Thoracic aorta (tissue), 2 donors: ENCODE measurements at regions not wholly inside any gene's neighbourhood (a gene's known extent, or its start where the extent isn't known, plus 50 kb on each side); places are given as distances from the start of the nearest gene placed in this dataset.

ENCODE experiments used
- ATAC-seq: fragments of 150-250 bp; one replicate; pipeline ENCODE4 v1.8.0; 2017; ENCODE audit warnings: low read depth; ENCODE audit not compliant: insufficient number of reproducible peaks, low FRiP score
- DNase-seq: peaks from one replicate; pipeline ENCODE4 v3.0.0-alpha.2; 2020; ENCODE audit warnings: low spot score
- H3K27ac ChIP-seq, 2 donors: fragments of 200-600 bp; sonication (generic); 1 replicate in 1 of 2; 2 replicates in 1 of 2; pipeline ENCODE4 v1.5.1; 2016; ENCODE audit warnings: mild to moderate bottlenecking in 2 of 2, moderate library complexity in 2 of 2
- H3K27me3 ChIP-seq: fragments of 200-600 bp; sonication (generic); replicated peaks from 2 replicates; pipeline ENCODE4 v1.6.0; 2016; ENCODE audit warnings: mild to moderate bottlenecking; ENCODE audit not compliant: insufficient read depth
- H3K36me3 ChIP-seq: fragments of 200-600 bp; sonication (generic); one replicate; pipeline ENCODE4 v1.5.1; 2016
- H3K4me1 ChIP-seq, 2 donors: fragments of 200-600 bp; sonication (generic); 1 replicate in 1 of 2; 2 replicates in 1 of 2; pipeline versions ENCODE4 v1.5.1 to v1.6.0; 2016; ENCODE audit warnings: low read depth in 2 of 2, mild to moderate bottlenecking in 1 of 2; ENCODE audit not compliant: control insufficient read depth in 1 of 2
- H3K4me3 ChIP-seq: fragments of 200-600 bp; sonication (generic); 2 replicates; pipeline ENCODE4 v1.5.1; 2016; ENCODE audit warnings: mild to moderate bottlenecking
- H3K9me3 ChIP-seq: fragments of 200-600 bp; sonication (generic); 2 replicates; pipeline ENCODE4 v1.5.1; 2016
- CTCF ChIP-seq: fragments of 200-600 bp; sonication (generic); IDR thresholded peaks from one replicate; pipeline ENCODE4 v1.5.1; 2019; ENCODE audit warnings: antibody characterized with exemption

GRCh38 chr5:40453689-40454088 is 226.0 kb upstream of the PTGER4 start:
- ATAC-seq, result no peak
- no peak for TF ChIP-seq CTCF
- H3K4me1 ChIP-seq, result no peaks in the 10 kb centered on the region

GRCh38 chr5:40452874-40453624 is 226.7 kb upstream of the PTGER4 start:
- DNase-seq, result no peak
- Histone ChIP-seq H3K4me1 (no peaks in the 10 kb centered on the region), H3K27me3 (no peaks in the 10 kb centered on the region), H3K9me3 (no peaks in the 10 kb centered on the region), H3K27ac (no peak overlapping the region), H3K36me3 (no peaks in the 10 kb centered on the region), H3K4me3 (no peak overlapping the region)
- ATAC-seq, result no peak
- no peak for TF ChIP-seq CTCF

More at GRCh38 chr5:40453689-40454088, 226.0 kb upstream of the PTGER4 start:
- H3K27me3 ChIP-seq, result no peaks in the 10 kb centered on the region
- H3K27ac ChIP-seq, result no peak overlapping the region
- no peaks in the 10 kb centered on the region for H3K9me3 ChIP-seq
- no peaks in the 10 kb centered on the region for H3K36me3 ChIP-seq
- no peak overlapping the region for H3K4me3 ChIP-seq
- no peak for DNase-seq

GRCh38 chr5:40447438-40447837 is 232.3 kb upstream of the PTGER4 start:
- ATAC-seq (no peak), DNase-seq (no peak)
- Histone ChIP-seq H3K27ac (no peak overlapping the region), H3K9me3 (no peaks in the 10 kb centered on the region), H3K4me3 (no peak overlapping the region), H3K27me3 (no peaks in the 10 kb centered on the region), H3K36me3 (no peaks in the 10 kb centered on the region), H3K4me1 (no peaks in the 10 kb centered on the region)
- TF ChIP-seq CTCF, result no peak

GRCh38 chr5:40446910-40447309 is 232.8 kb upstream of the PTGER4 start:
- TF ChIP-seq CTCF, result no peak
- no peaks in the 10 kb centered on the region for H3K36me3 ChIP-seq
- no peak for ATAC-seq
- no peaks in the 10 kb centered on the region for H3K4me1 ChIP-seq
- H3K9me3 ChIP-seq, result no peaks in the 10 kb centered on the region
- H3K27ac ChIP-seq, result no peak overlapping the region
- no peaks in the 10 kb centered on the region for H3K27me3 ChIP-seq
- H3K4me3 ChIP-seq, result no peak overlapping the region
- DNase-seq, result no peak

- no peaks in the 10 kb centered on the region for H3K9me3 ChIP-seq
- TF ChIP-seq CTCF, result no peak
- no peaks in the 10 kb centered on the region for H3K36me3 ChIP-seq
- H3K27me3 ChIP-seq, result no peaks in the 10 kb centered on the region
- H3K4me3 ChIP-seq, result no peak overlapping the region
- H3K27ac ChIP-seq, result no peak overlapping the region
- ATAC-seq, result no peak
- no peaks in the 10 kb centered on the region for H3K4me1 ChIP-seq
- no peak for DNase-seq
These were observed 237.4 kb upstream of the PTGER4 start for GRCh38 chr5:40442346-40442745.
